Hindlimb muscle (tissue), 1 donor: ENCODE measurements at regions not wholly inside any gene's neighbourhood (a gene's known extent, or its start where the extent isn't known, plus 50 kb on each side); places are given as distances from the start of the nearest gene placed in this dataset.

Source experiments
- DNase-seq: peaks from one replicate; pipeline ENCODE4 v3.0.0-alpha.2; 2013

GRCh38 chr6:54646069-54646950 lies 200.3 kb upstream of the FAM83B start:
- DNase-seq: no peak

GRCh38 chr6:54646951-54647664 lies 199.5 kb upstream of the FAM83B start:
- no peak for DNase-seq

- DNase-seq: no peak
Observed at GRCh38 chr6:54654381-54654780, 192.2 kb upstream of the FAM83B start.

GRCh38 chr6:54655162-54655561 lies 191.4 kb upstream of the FAM83B start:
- DNase-seq: no peak

GRCh38 chr6:54665278-54665677 lies 181.3 kb upstream of the FAM83B start:
- DNase-seq: no peak

- DNase-seq: no peak
Observed at GRCh38 chr6:54680531-54680930, 166.0 kb upstream of the FAM83B start.

GRCh38 chr6:54681267-54681666 lies 165.3 kb upstream of the FAM83B start:
- DNase-seq: no peak

GRCh38 chr6:54681987-54682386 lies 164.6 kb upstream of the FAM83B start:
- DNase-seq: no peak

- no peak for DNase-seq
Observed at GRCh38 chr6:54689620-54690019, 157.0 kb upstream of the FAM83B start.

GRCh38 chr6:54690596-54690995 lies 156.0 kb upstream of the FAM83B start:
- no peak for DNase-seq

- DNase-seq: no peak
Observed at GRCh38 chr6:54694928-54695532, 151.5 kb upstream of the FAM83B start.

GRCh38 chr6:54695815-54696214 lies 150.8 kb upstream of the FAM83B start:
- DNase-seq: no peak

GRCh38 chr6:54697424-54697823 lies 149.1 kb upstream of the FAM83B start:
- no peak for DNase-seq

GRCh38 chr6:54698974-54699373 lies 147.6 kb upstream of the FAM83B start:
- DNase-seq: no peak

- DNase-seq: no peak
Observed at GRCh38 chr6:54700158-54700557, 146.4 kb upstream of the FAM83B start.

- DNase-seq: no peak
Observed at GRCh38 chr6:54702772-54703171, 143.8 kb upstream of the FAM83B start.

- no peak for DNase-seq
Observed at GRCh38 chr6:54706391-54706790, 140.2 kb upstream of the FAM83B start.

- DNase-seq: peak; percentile 45
Observed at GRCh38 chr6:54706844-54707605, 139.5 kb upstream of the FAM83B start.

GRCh38 chr6:54710456-54710855 lies 136.1 kb upstream of the FAM83B start:
- no peak for DNase-seq

- DNase-seq: no peak
Observed at GRCh38 chr6:54716010-54716409, 130.6 kb upstream of the FAM83B start.

- no peak for DNase-seq
Observed at GRCh38 chr6:54716877-54717276, 129.7 kb upstream of the FAM83B start.

GRCh38 chr6:54717849-54718455 lies 128.6 kb upstream of the FAM83B start:
- DNase-seq: no peak
